H1 (cell line): ENCODE measurements at regions not wholly inside any gene's neighbourhood (a gene's known extent, or its start where the extent isn't known, plus 50 kb on each side); places are given as distances from the start of the nearest gene placed in this dataset.

Experiments
- CTCF ChIA-PET: fragments of 300-600 bp; sonication (Branson Sonifier 250); formaldehyde crosslinking; loops from one replicate; lab custom pipeline; 2021; ENCODE audit not compliant: partially characterized antibody; lab: Charles Lee
- POLR2A ChIA-PET: fragments of 300-600 bp; sonication (Branson Sonifier 250); formaldehyde crosslinking; loops from one replicate; lab custom pipeline; 2021; ENCODE audit warnings: inconsistent platforms; ENCODE audit not compliant: partially characterized antibody; lab: Charles Lee
- DNase-seq, 2 experiments: peaks; one replicate each; pipeline versions ENCODE4 v3.0.0 to v3.0.0-alpha.2; 2010 to 2022; ENCODE audit warnings: low spot score in 2 of 2, low read depth in 1 of 2, mixed read lengths in 1 of 2
- FAIRE-seq: peaks from 2 replicates; lab custom pipeline; 2011; peaks lifted over from hg19 to GRCh38; lab: Jason Lieb, UNC
- H2AFZ ChIP-seq: 2 replicates; pipeline ENCODE4 v1.8.1; 2012; ENCODE audit warnings: low read length, inconsistent platforms
- H2AK5ac ChIP-seq: 2 replicates; pipeline ENCODE4 v1.6.1; 2013; ENCODE audit warnings: low read depth, low read length
- H2BK120ac ChIP-seq: replicated peaks from 2 replicates; pipeline ENCODE3; 2013; ENCODE audit warnings: low read depth, low read length, inconsistent platforms
- H2BK12ac ChIP-seq: 2 replicates; pipeline ENCODE4 v1.6.1; 2013; ENCODE audit warnings: low read depth, low read length
- H2BK15ac ChIP-seq: 2 replicates; pipeline ENCODE4 v1.6.1; 2013; ENCODE audit warnings: low read length
- H2BK20ac ChIP-seq: 2 replicates; pipeline ENCODE4 v1.6.1; 2013; ENCODE audit warnings: low read length
- H2BK5ac ChIP-seq: 2 replicates; pipeline ENCODE4 v1.6.1; 2013; ENCODE audit warnings: low read depth, low read length
- H3K14ac ChIP-seq: 2 replicates; pipeline ENCODE4 v1.6.1; 2013; ENCODE audit warnings: inconsistent platforms; ENCODE audit not compliant: insufficient read length
- H3K18ac ChIP-seq: 2 replicates; pipeline ENCODE4 v1.6.1; 2013; ENCODE audit warnings: low read length; ENCODE audit errors: extremely low read depth
- H3K23ac ChIP-seq: 2 replicates; pipeline ENCODE4 v1.6.1; 2013; ENCODE audit warnings: inconsistent platforms; ENCODE audit not compliant: insufficient read length
- H3K23me2 ChIP-seq: 2 replicates; pipeline ENCODE4 v1.6.1; 2013; ENCODE audit warnings: low read depth, low read length
- H3K27ac ChIP-seq: 2 replicates; pipeline ENCODE4 v1.6.1; 2011; ENCODE audit warnings: low read depth, low read length, inconsistent platforms
- H3K27me3 ChIP-seq, 4 experiments: replicated peaks in 1 of 4; 1 replicate in 1 of 4; 2 replicates in 3 of 4; pipeline versions ENCODE4 v1.6.1 to v1.8.1; 2011 to 2013; ENCODE audit warnings: low read length in 3 of 4, mild to moderate bottlenecking in 3 of 4, inconsistent platforms in 2 of 4, mixed read lengths in 2 of 4, moderate library complexity in 1 of 4; ENCODE audit not compliant: control insufficient read depth in 3 of 4, insufficient read depth in 3 of 4; ENCODE audit errors: extremely low read depth in 1 of 4
- H3K36me3 ChIP-seq, 4 experiments: 2 replicates each; pipeline versions ENCODE4 v1.6.1 to v1.8.1; 2011 to 2013; ENCODE audit warnings: mild to moderate bottlenecking in 4 of 4, low read length in 3 of 4, moderate library complexity in 2 of 4, control low read depth in 1 of 4, inconsistent platforms in 1 of 4; ENCODE audit not compliant: insufficient read depth in 4 of 4, control insufficient read depth in 2 of 4
- H3K4ac ChIP-seq: replicated peaks from 2 replicates; pipeline ENCODE3; 2013; ENCODE audit warnings: low read length, low read depth, mixed read lengths, inconsistent platforms; ENCODE audit not compliant: insufficient read length
- H3K4me1 ChIP-seq, 4 experiments: replicated peaks in 1 of 4; 1 replicate in 1 of 4; 2 replicates in 3 of 4; pipeline versions ENCODE4 v1.6.1 to v1.8.1; 2011 to 2013; ENCODE audit warnings: low read length in 3 of 4, inconsistent platforms in 2 of 4, mixed read lengths in 1 of 4; ENCODE audit not compliant: insufficient read depth in 4 of 4, control insufficient read depth in 3 of 4
- H3K4me2 ChIP-seq, 2 experiments: 2 replicates each; pipeline versions ENCODE4 v1.6.1 to v1.8.1; 2011 to 2013; ENCODE audit warnings: low read depth in 2 of 2, low read length in 2 of 2, control low read depth in 1 of 2, inconsistent platforms in 1 of 2, mild to moderate bottlenecking in 1 of 2; ENCODE audit not compliant: insufficient read depth in 1 of 2
- H3K4me3 ChIP-seq, 4 experiments: fragments of 200-600, 300-600 bp in 1 of 4; sonication (generic), shearing (Covaris generic), sonication (Bioruptor Twin) in 1 of 4; 2 replicates each; pipeline versions ENCODE4 v1.5.1 to v1.8.1; 2011 to 2016; ENCODE audit warnings: low read length in 4 of 4, low read depth in 3 of 4, control low read depth in 2 of 4, inconsistent platforms in 2 of 4, mild to moderate bottlenecking in 2 of 4, mixed read lengths in 1 of 4, moderate library complexity in 1 of 4; ENCODE audit not compliant: insufficient read depth in 2 of 4; ENCODE audit errors: extremely low read depth in 1 of 4
- H3K56ac ChIP-seq: replicated peaks from 2 replicates; pipeline ENCODE3; 2013; ENCODE audit warnings: low read depth, mild to moderate bottlenecking, mixed read lengths, low read length, inconsistent platforms; ENCODE audit not compliant: insufficient read length
- H3K79me1 ChIP-seq: 2 replicates; pipeline ENCODE4 v1.6.1; 2013; ENCODE audit warnings: low read depth, low read length, control low read depth
- H3K79me2 ChIP-seq, 2 experiments: 2 replicates each; pipeline versions ENCODE4 v1.6.1 to v1.8.1; 2012 to 2013; ENCODE audit warnings: low read length in 2 of 2, mild to moderate bottlenecking in 2 of 2, inconsistent platforms in 1 of 2; ENCODE audit not compliant: insufficient read depth in 2 of 2, control insufficient read depth in 1 of 2
- H3K9ac ChIP-seq, 4 experiments: replicated peaks in 1 of 4; 1 replicate in 1 of 4; 2 replicates in 3 of 4; pipeline versions ENCODE4 v1.6.1 to v1.8.1; 2011 to 2013; ENCODE audit warnings: low read depth in 3 of 4, low read length in 3 of 4, control low read depth in 2 of 4, mild to moderate bottlenecking in 2 of 4, moderate library complexity in 2 of 4, inconsistent platforms in 1 of 4; ENCODE audit errors: extremely low read depth in 1 of 4
- H3K9me3 ChIP-seq, 2 experiments: 2 replicates each; pipeline versions ENCODE4 v1.6.1 to v1.8.1; 2012 to 2013; ENCODE audit warnings: mild to moderate bottlenecking in 2 of 2, moderate library complexity in 2 of 2, control low read depth in 1 of 2, inconsistent platforms in 1 of 2, low read depth in 1 of 2, low read length in 1 of 2, mixed read lengths in 1 of 2; ENCODE audit not compliant: insufficient read depth in 2 of 2
- H4K20me1 ChIP-seq, 2 experiments: replicated peaks in 1 of 2; 2 replicates each; pipeline versions ENCODE3 to v1.8.1; 2011 to 2013; ENCODE audit warnings: inconsistent platforms in 2 of 2, low read length in 2 of 2, mild to moderate bottlenecking in 1 of 2; ENCODE audit not compliant: insufficient read depth in 2 of 2, control insufficient read depth in 1 of 2
- H4K5ac ChIP-seq: 2 replicates; pipeline ENCODE4 v1.6.1; 2013; ENCODE audit warnings: low read length, low read depth, mixed read lengths, inconsistent platforms; ENCODE audit not compliant: insufficient read length
- H4K8ac ChIP-seq: 2 replicates; pipeline ENCODE4 v1.8.0; 2013; ENCODE audit warnings: mild to moderate bottlenecking, moderate library complexity, low read length, inconsistent platforms; ENCODE audit not compliant: insufficient read depth; ENCODE audit errors: extremely low read depth
- H4K91ac ChIP-seq: replicated peaks from 2 replicates; pipeline ENCODE3; 2013; ENCODE audit warnings: low read length, mixed read lengths, inconsistent platforms; ENCODE audit not compliant: insufficient read length
- CBX8 ChIP-seq: fragments of 300-800, 300-1000 bp; sonication (generic); IDR thresholded peaks from 2 replicates; pipeline ENCODE4 v1.7.1; 2016; ENCODE audit warnings: low read depth, low read length, borderline replicate concordance
- FOSL1 ChIP-seq: IDR thresholded peaks from 2 replicates; pipeline ENCODE4 v1.6.1; 2011; ENCODE audit warnings: mild to moderate bottlenecking, low read depth, low read length, moderate library complexity; ENCODE audit not compliant: insufficient read depth
- MAFK ChIP-seq: IDR thresholded peaks from 2 replicates; pipeline ENCODE4 v1.6.1; 2012; ENCODE audit warnings: low read depth, mild to moderate bottlenecking, improper control_type of control experiment, low read length
- POLR2A ChIP-seq, 2 experiments: IDR thresholded peaks; 1 replicate in 1 of 2; 2 replicates in 1 of 2; pipeline ENCODE4 v1.6.1; 2011; ENCODE audit warnings: low read depth in 2 of 2, low read length in 2 of 2, mild to moderate bottlenecking in 2 of 2; ENCODE audit errors: control extremely low read depth in 1 of 2
- SP2 ChIP-seq: IDR thresholded peaks from 2 replicates; pipeline ENCODE4 v1.6.1; 2012; ENCODE audit warnings: mild to moderate bottlenecking, low read length, inconsistent platforms
- TAF1 ChIP-seq: IDR thresholded peaks from 2 replicates; pipeline ENCODE4 v1.6.1; 2011; ENCODE audit warnings: mild to moderate bottlenecking, low read depth, low read length
- YY1 ChIP-seq: IDR thresholded peaks from 2 replicates; pipeline ENCODE4 v1.6.1; 2011; ENCODE audit warnings: low read depth, mild to moderate bottlenecking, low read length
- WGBS, 2 experiments: shearing (Covaris generic) in 1 of 2; methylation state at CpG; one replicate each; pipeline versions ENCODE4 v1.1.6 to v1.1.7; 2013 to 2015; ENCODE audit warnings: low lambda C conversion rate in 2 of 2, mixed read lengths in 2 of 2, inconsistent platforms in 1 of 2, low coverage in 1 of 2, missing lambda C conversion rate in 1 of 2; ENCODE audit not compliant: insufficient replicate concordance in 2 of 2, insufficient coverage in 1 of 2, insufficient read length in 1 of 2; ENCODE audit errors: extremely low coverage in 1 of 2, missing lambda C conversion rate in 1 of 2; 5-methylcytosine and 5-hydroxymethylcytosine counted together

DNA sequence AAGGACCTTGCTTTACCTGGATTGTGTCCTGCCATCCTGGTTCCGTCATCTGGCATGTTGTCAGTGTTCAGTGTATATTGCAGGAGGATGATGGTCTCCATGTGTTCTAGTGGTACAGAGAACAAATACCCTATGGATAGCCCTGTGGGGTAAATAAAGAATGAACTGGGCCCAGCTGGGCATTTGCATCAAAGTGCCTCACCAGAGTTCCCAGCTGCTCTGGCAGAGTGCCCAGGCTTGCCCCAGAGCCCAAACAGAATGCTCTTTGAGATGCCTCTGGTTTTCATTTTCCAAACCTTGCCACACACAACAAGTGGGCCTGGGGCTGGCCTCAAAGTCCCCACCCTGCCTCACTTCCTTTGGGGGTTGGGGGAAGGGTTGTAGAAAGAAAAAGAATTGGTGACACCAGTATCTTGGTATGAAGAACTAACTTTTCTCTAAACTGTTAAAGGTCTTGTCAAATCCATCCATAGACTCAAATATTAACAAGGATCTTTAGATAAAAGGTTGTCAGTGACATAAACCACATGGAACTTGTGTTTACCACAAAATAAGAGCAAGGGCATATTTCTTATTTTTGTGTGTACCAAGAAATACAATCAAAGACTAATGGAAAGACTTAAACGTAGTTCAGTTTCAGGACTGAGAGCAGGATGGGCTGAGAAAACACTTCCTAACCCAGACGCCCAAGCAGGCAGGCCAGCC is 82.2 kb downstream of the LMO4 start:
- no peak overlapping the region for H3K4me2 ChIP-seq
- H3K27me3 ChIP-seq = no peaks in the 10 kb centered on the region

More for the DNA sequence above, 82.2 kb downstream of the LMO4 start:
- ChIA-PET CTCF (interaction anchor here (0.6 to 1.2 kb wide), 2 partner anchors 77 to 214 kb away, joined by 3 to 5 read pairs; no protein-coding TSS in a partner anchor), POLR2A (interaction anchor here (0.6 kb wide), 1 partner anchor 514 kb away, joined by 3 read pairs; no protein-coding TSS in a partner anchor)
- H3K9ac ChIP-seq = no peak overlapping the region
- no peak overlapping the region for H3K56ac ChIP-seq
- H3K4me1 ChIP-seq = 0 out of 7 replicates have a peak, but pooled peaks cover 0 to 3% (median 0%) of the 10 kb centered on the region in 4 experiments
- no peaks in the 10 kb centered on the region for H3K23me2 ChIP-seq
- no peak overlapping the region for H3K27ac ChIP-seq
- no peaks in the 10 kb centered on the region for H3K79me2 ChIP-seq
- H3K18ac ChIP-seq = no peak overlapping the region
- H3K36me3 ChIP-seq = no peaks in the 10 kb centered on the region
- H3K4ac ChIP-seq = no peak overlapping the region
- no peaks in the 10 kb centered on the region for H3K9me3 ChIP-seq
- no peak overlapping the region for H2AK5ac ChIP-seq
- H2BK12ac ChIP-seq = no peak overlapping the region
- no peak for TF ChIP-seq POLR2A (IDR thresholded peaks at IDR 0.05; ENCODE audit: control extremely low read depth in 1 of 2, low read depth in 2 of 2, low read length in 2 of 2)
- TF ChIP-seq CBX8 = no peak
- no peak for TF ChIP-seq MAFK
- no peak for TF ChIP-seq FOSL1
- no peak for TF ChIP-seq TAF1
- no peak for TF ChIP-seq YY1
- no peak for TF ChIP-seq SP2
- no peaks in the 10 kb centered on the region for H3K79me1 ChIP-seq
- no peak overlapping the region for H2BK120ac ChIP-seq
- H3K14ac ChIP-seq = no peak overlapping the region
- H2AFZ ChIP-seq = no peak overlapping the region
- FAIRE-seq (no peak), DNase-seq (no peak)
- no peak overlapping the region for H4K8ac ChIP-seq
- H3K23ac ChIP-seq = no peak overlapping the region
- no peak overlapping the region for H2BK5ac ChIP-seq
- no peak overlapping the region for H4K91ac ChIP-seq
- no peak overlapping the region for H2BK20ac ChIP-seq
- WGBS, 2 experiments = 92% methylated on average over 3 of the region's 3 CpGs; no CpG with 5 or more reads in 1 of the 2 experiments
- no peak overlapping the region for H2BK15ac ChIP-seq
- no peak overlapping the region for H4K5ac ChIP-seq
- no peaks in the 10 kb centered on the region for H4K20me1 ChIP-seq
- H3K4me3 ChIP-seq = no peak overlapping the region
